DND-41 (cell line): ENCODE measurements at regions not wholly inside any gene's neighbourhood (a gene's known extent, or its start where the extent isn't known, plus 50 kb on each side); places are given as distances from the start of the nearest gene placed in this dataset.

Source experiments
- ATAC-seq: fragments of 200-7000 bp; cut with Tn5 transposase; 3 replicates; pipeline ENCODE4 v1.9.1; 2021; ENCODE audit warnings: low read depth; ENCODE audit not compliant: insufficient read depth
- DNase-seq: peaks from one replicate; pipeline ENCODE4 v3.0.0-alpha.2; 2020
- H2AFZ ChIP-seq: 2 replicates; pipeline ENCODE4 v1.6.0; 2012; ENCODE audit warnings: low read depth, low read length
- H3K27ac ChIP-seq: 2 replicates; pipeline ENCODE4 v1.5.1; 2012; ENCODE audit warnings: low read length, inconsistent platforms
- H3K27me3 ChIP-seq: fragments of 200-600 bp; sonication (generic); 2 replicates; pipeline ENCODE4 v1.6.0; 2012; ENCODE audit warnings: low read length, mild to moderate bottlenecking, inconsistent platforms; ENCODE audit not compliant: insufficient read depth, poor library complexity
- H3K36me3 ChIP-seq: 2 replicates; pipeline ENCODE4 v1.5.1; 2012; ENCODE audit warnings: low read length, inconsistent platforms; ENCODE audit not compliant: insufficient read depth
- H3K4me1 ChIP-seq: 2 replicates; pipeline ENCODE4 v1.5.1; 2012; ENCODE audit warnings: mild to moderate bottlenecking, low read length; ENCODE audit not compliant: insufficient read depth
- H3K4me2 ChIP-seq: 2 replicates; pipeline ENCODE4 v1.6.0; 2012; ENCODE audit warnings: mild to moderate bottlenecking, moderate library complexity, low read length, inconsistent platforms; ENCODE audit not compliant: insufficient read depth
- H3K4me3 ChIP-seq, 2 experiments: fragments of 200-600 bp in 1 of 2; shearing (Covaris generic) in 1 of 2; 2 replicates each; pipeline ENCODE4 v1.5.1; 2012 to 2016; ENCODE audit warnings: inconsistent platforms in 2 of 2, low read length in 2 of 2, mild to moderate bottlenecking in 2 of 2, low read depth in 1 of 2, moderate library complexity in 1 of 2
- H3K79me2 ChIP-seq: 2 replicates; pipeline ENCODE4 v1.6.0; 2012; ENCODE audit warnings: low read length, inconsistent platforms; ENCODE audit not compliant: insufficient read depth
- H3K9ac ChIP-seq: 2 replicates; pipeline ENCODE4 v1.6.0; 2012; ENCODE audit warnings: low read depth, mild to moderate bottlenecking, inconsistent platforms, low read length, moderate library complexity
- H3K9me3 ChIP-seq: 2 replicates; pipeline ENCODE4 v1.5.1; 2012; ENCODE audit warnings: low read length, moderate library complexity, mild to moderate bottlenecking, inconsistent platforms; ENCODE audit not compliant: insufficient read depth, severe bottlenecking
- H4K20me1 ChIP-seq: 2 replicates; pipeline ENCODE4 v1.6.0; 2012; ENCODE audit warnings: low read length; ENCODE audit not compliant: insufficient read depth
- EZH2 ChIP-seq: IDR thresholded peaks from 3 replicates; pipeline ENCODE4 v1.6.1; 2012; ENCODE audit warnings: borderline replicate concordance, low read depth, mild to moderate bottlenecking, moderate library complexity, low read length, inconsistent platforms; ENCODE audit not compliant: severe bottlenecking
- TF ChIP-seq, protein P1 (sequence below): IDR thresholded peaks from 2 replicates; pipeline ENCODE4 v1.5.1; 2012; ENCODE audit warnings: borderline replicate concordance, low read length, moderate library complexity, mild to moderate bottlenecking; ENCODE audit not compliant: poor library complexity, severe bottlenecking; ENCODE audit errors: extremely low read depth

DNA sequence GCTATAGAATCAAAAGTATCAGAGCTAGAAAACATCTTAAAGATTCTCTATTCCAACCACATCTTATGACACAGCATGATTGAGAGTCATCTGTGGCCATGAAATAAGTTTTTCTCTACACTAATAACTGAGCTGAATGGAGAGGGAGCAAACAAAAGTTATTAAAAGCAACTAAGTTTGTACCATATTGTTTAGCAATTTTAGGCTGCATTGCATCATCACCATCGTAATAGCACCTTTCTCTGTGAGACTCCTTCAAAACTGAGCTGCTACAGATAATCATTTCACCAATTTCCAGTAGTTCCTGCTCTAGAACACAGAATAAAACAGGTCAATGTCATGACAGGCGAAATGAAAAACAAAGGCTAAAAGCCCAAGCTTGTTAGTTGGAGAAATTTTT is 1183.9 kb downstream of the DIAPH3 start:
- no peaks in the 10 kb centered on the region for H3K36me3 ChIP-seq
- no peak overlapping the region for H2AFZ ChIP-seq
- ATAC-seq (no peak), DNase-seq (no peak)
- no peaks in the 10 kb centered on the region for H3K27me3 ChIP-seq
- no peaks in the 10 kb centered on the region for H4K20me1 ChIP-seq
- H3K4me3 ChIP-seq, result no peak overlapping the region
- H3K27ac ChIP-seq, result no peak overlapping the region
- TF ChIP-seq, protein P1, sequence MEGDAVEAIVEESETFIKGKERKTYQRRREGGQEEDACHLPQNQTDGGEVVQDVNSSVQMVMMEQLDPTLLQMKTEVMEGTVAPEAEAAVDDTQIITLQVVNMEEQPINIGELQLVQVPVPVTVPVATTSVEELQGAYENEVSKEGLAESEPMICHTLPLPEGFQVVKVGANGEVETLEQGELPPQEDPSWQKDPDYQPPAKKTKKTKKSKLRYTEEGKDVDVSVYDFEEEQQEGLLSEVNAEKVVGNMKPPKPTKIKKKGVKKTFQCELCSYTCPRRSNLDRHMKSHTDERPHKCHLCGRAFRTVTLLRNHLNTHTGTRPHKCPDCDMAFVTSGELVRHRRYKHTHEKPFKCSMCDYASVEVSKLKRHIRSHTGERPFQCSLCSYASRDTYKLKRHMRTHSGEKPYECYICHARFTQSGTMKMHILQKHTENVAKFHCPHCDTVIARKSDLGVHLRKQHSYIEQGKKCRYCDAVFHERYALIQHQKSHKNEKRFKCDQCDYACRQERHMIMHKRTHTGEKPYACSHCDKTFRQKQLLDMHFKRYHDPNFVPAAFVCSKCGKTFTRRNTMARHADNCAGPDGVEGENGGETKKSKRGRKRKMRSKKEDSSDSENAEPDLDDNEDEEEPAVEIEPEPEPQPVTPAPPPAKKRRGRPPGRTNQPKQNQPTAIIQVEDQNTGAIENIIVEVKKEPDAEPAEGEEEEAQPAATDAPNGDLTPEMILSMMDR, result no peak
- TF ChIP-seq EZH2, result no peak
- H3K9me3 ChIP-seq, result no peaks in the 10 kb centered on the region
- no peak overlapping the region for H3K9ac ChIP-seq
- H3K4me1 ChIP-seq, result no peaks in the 10 kb centered on the region
- H3K79me2 ChIP-seq, result no peaks in the 10 kb centered on the region
- no peak overlapping the region for H3K4me2 ChIP-seq

DNA sequence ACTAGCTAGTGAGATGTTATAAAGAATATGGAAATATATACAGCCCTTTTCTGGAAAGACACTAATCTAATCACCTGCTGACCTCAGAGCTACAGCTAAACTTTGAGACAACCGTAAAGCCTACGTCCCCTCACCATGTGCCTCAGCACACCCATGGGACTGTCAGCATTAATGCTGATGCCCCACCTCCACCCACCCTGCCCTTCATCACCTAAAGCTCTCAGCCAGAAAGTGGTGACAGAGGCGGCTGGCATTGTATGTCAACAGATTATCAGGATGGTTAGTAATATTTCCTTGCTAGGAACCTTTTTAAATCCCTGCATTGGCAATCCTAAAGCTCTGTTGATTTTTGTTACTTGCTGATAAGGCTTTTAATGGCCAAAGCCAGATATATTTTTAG is 1177.9 kb downstream of the DIAPH3 start:
- Histone ChIP-seq H4K20me1 (no peaks in the 10 kb centered on the region), H2AFZ (no peak overlapping the region), H3K36me3 (no peaks in the 10 kb centered on the region), H3K9ac (no peak overlapping the region), H3K4me2 (no peak overlapping the region), H3K9me3 (no peaks in the 10 kb centered on the region), H3K27me3 (no peaks in the 10 kb centered on the region), H3K79me2 (no peaks in the 10 kb centered on the region), H3K27ac (no peak overlapping the region), H3K4me3 (no peak overlapping the region), H3K4me1 (no peaks in the 10 kb centered on the region)
- TF ChIP-seq, protein P1, result no peak
- TF ChIP-seq EZH2, result no peak
- DNase-seq, result no peak
- ATAC-seq, result no peak

DNA sequence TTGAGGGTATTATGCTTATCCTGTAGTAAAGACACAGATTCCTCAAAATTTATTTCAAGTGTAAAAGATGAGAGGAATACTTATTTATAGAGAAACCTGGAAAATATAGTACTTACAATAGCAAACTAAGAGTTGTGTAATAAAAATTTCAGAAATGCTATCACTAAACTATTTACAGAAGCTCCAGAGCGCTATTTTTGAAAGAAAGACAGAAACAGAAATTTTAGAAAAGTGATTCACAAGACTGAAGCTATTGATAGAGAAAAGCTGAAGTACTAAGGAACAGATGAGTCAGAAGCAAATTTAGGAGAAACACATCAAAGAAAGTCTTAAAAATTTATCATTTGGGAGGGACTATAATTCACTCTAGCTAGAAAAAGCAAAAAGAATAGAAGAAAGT is 1174.2 kb downstream of the DIAPH3 start:
- H3K4me3 ChIP-seq, result no peak overlapping the region
- DNase-seq, result no peak
- no peak for TF ChIP-seq EZH2
- TF ChIP-seq, protein P1, result no peak
- no peaks in the 10 kb centered on the region for H3K79me2 ChIP-seq
- no peaks in the 10 kb centered on the region for H3K36me3 ChIP-seq
- H3K27me3 ChIP-seq, result no peaks in the 10 kb centered on the region
- no peaks in the 10 kb centered on the region for H3K9me3 ChIP-seq
- H4K20me1 ChIP-seq, result no peaks in the 10 kb centered on the region
- no peak for ATAC-seq
- no peaks in the 10 kb centered on the region for H3K4me1 ChIP-seq
- H2AFZ ChIP-seq, result no peak overlapping the region
- H3K27ac ChIP-seq, result no peak overlapping the region
- H3K9ac ChIP-seq, result no peak overlapping the region
- H3K4me2 ChIP-seq, result no peak overlapping the region

DNA sequence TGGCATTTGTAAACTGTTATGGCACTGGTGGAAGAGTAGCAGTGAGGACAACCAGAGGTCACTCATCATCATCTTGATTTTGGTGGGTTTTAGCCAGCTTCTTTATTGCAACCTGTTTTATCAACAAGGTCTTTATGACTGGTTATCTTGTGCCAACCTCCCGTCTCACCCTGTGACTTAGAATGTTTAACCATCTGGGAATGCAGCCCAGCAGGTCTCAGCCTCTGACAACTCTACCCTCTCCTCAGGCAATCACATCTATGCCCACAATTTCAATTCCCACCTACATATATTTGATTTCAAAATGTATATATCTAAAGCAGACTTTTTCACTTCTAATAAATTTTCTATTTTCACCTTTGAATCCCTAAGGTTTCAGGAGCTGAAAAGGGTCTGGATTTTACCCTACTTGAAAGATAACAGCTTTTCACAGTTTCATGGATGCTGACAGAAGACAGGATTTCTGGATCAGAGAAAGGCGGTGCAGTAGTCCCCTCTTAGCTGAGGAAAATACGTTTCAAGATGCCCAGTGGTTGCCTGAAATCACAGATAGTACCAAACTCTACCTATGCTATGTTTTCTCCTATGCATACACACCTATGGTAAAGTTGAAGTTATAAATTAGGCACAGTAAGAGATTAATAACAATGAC is 1171.8 kb downstream of the DIAPH3 start:
- Histone ChIP-seq H3K9me3 (no peaks in the 10 kb centered on the region), H3K36me3 (no peaks in the 10 kb centered on the region), H3K79me2 (no peaks in the 10 kb centered on the region), H3K27me3 (no peaks in the 10 kb centered on the region), H4K20me1 (no peaks in the 10 kb centered on the region), H3K4me1 (no peaks in the 10 kb centered on the region), H3K9ac (no peak overlapping the region), H3K27ac (no peak overlapping the region), H3K4me3 (no peak overlapping the region), H3K4me2 (no peak overlapping the region), H2AFZ (no peak overlapping the region)
- DNase-seq, result no peak
- ATAC-seq, result no peak
- TF ChIP-seq EZH2, result no peak
- TF ChIP-seq, protein P1, result no peak
